ENCODE measurements at regions not wholly inside any gene's neighbourhood (a gene's known extent, or its start where the extent isn't known, plus 50 kb on each side); places are given as distances from the start of the nearest gene placed in this dataset.

DNA sequence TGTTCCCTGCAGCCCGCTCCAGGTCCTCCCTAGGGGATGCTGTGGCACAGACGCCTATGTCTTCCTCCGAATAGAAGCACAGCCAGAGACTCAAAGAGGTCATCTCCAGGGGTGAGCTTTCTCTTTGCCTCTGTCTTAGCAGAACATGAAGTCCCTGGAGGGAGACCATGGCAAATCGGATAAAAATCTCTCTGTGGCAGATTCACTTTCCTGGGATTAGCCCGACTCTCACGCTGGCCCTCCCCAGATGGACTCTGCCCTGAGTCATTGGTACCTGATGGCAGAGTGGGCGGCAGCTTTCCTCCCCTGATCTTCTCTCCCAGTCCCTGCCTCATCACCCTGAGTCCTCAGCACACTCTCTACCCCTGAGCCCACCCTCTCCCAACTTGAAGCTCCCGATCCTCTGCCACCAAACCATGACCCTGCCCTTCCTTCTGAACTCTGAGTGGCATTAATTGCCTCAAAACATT, 58.0 kb upstream of the CCDC167 start:
- Mint-ChIP-seq H3K4me1 (peaks cover 27 to 36% of the 10 kb centered on the region in 2 experiments), H3K27me3 (ENCODE audit: low read depth) (peaks cover 45% of the 10 kb centered on the region), H3K27ac (no peak overlapping the region; a peak in 2 of 7 replicates), H3K4me3 (no peak overlapping the region), H3K36me3 (ENCODE audit: insufficient read depth in 1 of 3, low read depth in 3 of 3) (peaks cover 0 to 4% (median 0%) of the 10 kb centered on the region in 3 experiments; a peak in 1 of 7 replicates), H3K9me3 (peaks cover 4% of the 10 kb centered on the region in 2 experiments; a peak in 2 of 5 replicates)
- no peak overlapping the region for H3K4ac ChIP-seq (ENCODE audit: low read depth, low read length)
- H2BK12ac ChIP-seq (ENCODE audit: insufficient read length, low read depth, low read length) = no peak overlapping the region
- no CpG with 5 or more reads among the region's 8 CpGs for WGBS (ENCODE audit: extremely low coverage, insufficient read length, low lambda C conversion rate)
- no peak for DNase-seq
- no peak overlapping the region for H2AK5ac ChIP-seq (ENCODE audit: insufficient read length, low read length)
- no peak overlapping the region for H4K5ac ChIP-seq (ENCODE audit: insufficient read length, low read depth, low read length)
- no peak overlapping the region for H3T11ph ChIP-seq (ENCODE audit: low read length)
- H3K23ac ChIP-seq (ENCODE audit: insufficient read length, low read depth, low read length) = no peak overlapping the region
- H2BK120ac ChIP-seq (ENCODE audit: low read depth, low read length, poor library complexity, severe bottlenecking) = no peak overlapping the region
- no peaks in the 10 kb centered on the region for H3K79me1 ChIP-seq (ENCODE audit: insufficient read depth, low read depth, low read length, poor library complexity, severe bottlenecking)
- H3K9ac ChIP-seq (ENCODE audit: extremely low read depth, insufficient read length, low read length) = no peak overlapping the region
- H3K23me2 ChIP-seq (ENCODE audit: insufficient read length, low read depth, low read length, poor library complexity, severe bottlenecking) = no peaks in the 10 kb centered on the region
- H3K27me3 ChIP-seq (ENCODE audit: insufficient read depth, low read length) = no peaks in the 10 kb centered on the region
- no peaks in the 10 kb centered on the region for H3K79me2 ChIP-seq (ENCODE audit: insufficient read depth, low read length)
- no peak overlapping the region for H2AFZ ChIP-seq (ENCODE audit: low read length)
- H3K56ac ChIP-seq (ENCODE audit: insufficient read length, low read depth, low read length) = no peak overlapping the region
- H2BK20ac ChIP-seq (ENCODE audit: low read depth, low read length, poor library complexity, severe bottlenecking) = no peak overlapping the region
- H3K14ac ChIP-seq (ENCODE audit: insufficient read depth, low read length) = no peak overlapping the region
- no peak overlapping the region for H4K91ac ChIP-seq (ENCODE audit: insufficient read length, low read depth, low read length)
- H4K20me1 ChIP-seq (ENCODE audit: control insufficient read depth, insufficient read depth, insufficient read length) = no peaks in the 10 kb centered on the region
- H3K4me2 ChIP-seq (ENCODE audit: insufficient read depth, insufficient read length, low read length) = no peak overlapping the region
- H3K4me1 ChIP-seq (ENCODE audit: insufficient read depth, low read length) = no peaks in the 10 kb centered on the region
- H3K9me3 ChIP-seq (ENCODE audit: control insufficient read depth, low read depth, low read length) = no peaks in the 10 kb centered on the region
- no peak overlapping the region for H2BK15ac ChIP-seq (ENCODE audit: low read depth, low read length)
- H2BK5ac ChIP-seq (ENCODE audit: insufficient read length, low read length) = no peak overlapping the region
- no peak for TF ChIP-seq CTCF (conservative IDR thresholded peaks at IDR 0.05)
- no peak overlapping the region for H3K27ac ChIP-seq (ENCODE audit: insufficient read length, low read depth, low read length)
- H4K8ac ChIP-seq (replicated peaks; ENCODE audit: insufficient read length, low read depth, low read length) = no peak overlapping the region
- no peak overlapping the region for H3K18ac ChIP-seq (ENCODE audit: insufficient read length, low read depth, low read length)

All from H9 (cell line).